HFFc6 (cell line): ENCODE measurements at regions not wholly inside any gene's neighbourhood (a gene's known extent, or its start where the extent isn't known, plus 50 kb on each side); places are given as distances from the start of the nearest gene placed in this dataset.
"Not testable (repeated sequence)": the region's sequence is repeated elsewhere in the genome, so short reads cannot be mapped to it uniquely, and the experiment has no call there.

Experiments used
- DNase-seq: peaks from one replicate; pipeline ENCODE4 v3.0.0-alpha.2; 2018
- H3K27ac Mint-ChIP-seq: 2 replicates; pipeline ENCODE4 v1.8.0; 2020; ENCODE audit warnings: mild to moderate bottlenecking, mixed read lengths
- H3K27me3 Mint-ChIP-seq: 2 replicates; pipeline ENCODE4 v1.8.0; 2021; ENCODE audit warnings: mild to moderate bottlenecking, moderate library complexity, mixed read lengths; ENCODE audit not compliant: insufficient read depth
- H3K36me3 Mint-ChIP-seq: 2 replicates; pipeline ENCODE4 v1.8.0; 2021; ENCODE audit warnings: low read depth, mixed read lengths
- H3K4me1 Mint-ChIP-seq: 2 replicates; pipeline ENCODE4 v1.8.0; 2020; ENCODE audit warnings: low read depth, mixed read lengths
- H3K4me3 Mint-ChIP-seq: 2 replicates; pipeline ENCODE4 v1.8.0; 2020; ENCODE audit warnings: mild to moderate bottlenecking, moderate library complexity, mixed read lengths
- H3K9me3 Mint-ChIP-seq: 2 replicates; pipeline ENCODE4 v1.8.0; 2020; ENCODE audit warnings: mild to moderate bottlenecking, mixed read lengths
- CTCF ChIP-seq: fragments of 200-600 bp; sonication (generic); IDR thresholded peaks from 2 replicates; pipeline ENCODE4 v1.5.0; 2021; ENCODE audit warnings: antibody characterized with exemption, mild to moderate bottlenecking

- peaks cover 1% of the 10 kb centered on the region; the same call in 1 of the 2 replicates for H3K27me3 Mint-ChIP-seq
- H3K4me3 Mint-ChIP-seq = no peak overlapping the region
- H3K36me3 Mint-ChIP-seq = peaks cover 4% of the 10 kb centered on the region; the same call in 1 of the 2 replicates
- no peak for TF ChIP-seq CTCF
- peaks cover 52% of the 10 kb centered on the region for H3K9me3 Mint-ChIP-seq
- no peak for DNase-seq
- H3K27ac Mint-ChIP-seq = no peak overlapping the region
- H3K4me1 Mint-ChIP-seq = no peaks in the 10 kb centered on the region
These were observed 390.0 kb upstream of the AUTS2 start for GRCh38 chr7:69208276-69208675.

GRCh38 chr7:69208848-69209247 lies 389.4 kb upstream of the AUTS2 start:
- Mint-ChIP-seq H3K27me3 (peaks cover 1% of the 10 kb centered on the region; the same call in 1 of the 2 replicates), H3K4me3 (no peak overlapping the region), H3K9me3 (peaks cover 52% of the 10 kb centered on the region), H3K36me3 (peaks cover 4% of the 10 kb centered on the region; the same call in 1 of the 2 replicates), H3K4me1 (no peaks in the 10 kb centered on the region), H3K27ac (no peak overlapping the region)
- no peak for DNase-seq
- TF ChIP-seq CTCF = no peak

GRCh38 chr7:69211336-69211735 lies 386.9 kb upstream of the AUTS2 start:
- no peak for TF ChIP-seq CTCF
- Mint-ChIP-seq H3K4me3 (no peak overlapping the region), H3K9me3 (peaks cover 40% of the 10 kb centered on the region)

GRCh38 chr7:69211739-69212138 lies 386.5 kb upstream of the AUTS2 start:
- no peak for TF ChIP-seq CTCF
- H3K4me3 Mint-ChIP-seq = no peak overlapping the region
- no peaks in the 10 kb centered on the region for H3K4me1 Mint-ChIP-seq
- peaks cover 36% of the 10 kb centered on the region for H3K9me3 Mint-ChIP-seq
- no peaks in the 10 kb centered on the region; the same call in 1 of the 2 replicates for H3K36me3 Mint-ChIP-seq
- H3K27ac Mint-ChIP-seq = no peak overlapping the region
- peaks cover 1% of the 10 kb centered on the region; the same call in 1 of the 2 replicates for H3K27me3 Mint-ChIP-seq
- DNase-seq = no peak

More at GRCh38 chr7:69211336-69211735, 386.9 kb upstream of the AUTS2 start:
- Mint-ChIP-seq H3K36me3 (no peaks in the 10 kb centered on the region; the same call in 1 of the 2 replicates), H3K27me3 (peaks cover 1% of the 10 kb centered on the region; the same call in 1 of the 2 replicates), H3K27ac (no peak overlapping the region), H3K4me1 (no peaks in the 10 kb centered on the region)
- DNase-seq = no peak

GRCh38 chr7:69213878-69214277 lies 384.4 kb upstream of the AUTS2 start:
- no peak overlapping the region for H3K27ac Mint-ChIP-seq
- DNase-seq = no peak
- H3K4me1 Mint-ChIP-seq = no peaks in the 10 kb centered on the region
- TF ChIP-seq CTCF = no peak
- H3K9me3 Mint-ChIP-seq = peaks cover 33% of the 10 kb centered on the region
- no peak overlapping the region for H3K4me3 Mint-ChIP-seq
- no peaks in the 10 kb centered on the region; the same call in 1 of the 2 replicates for H3K36me3 Mint-ChIP-seq
- H3K27me3 Mint-ChIP-seq = peaks cover 1% of the 10 kb centered on the region; the same call in 1 of the 2 replicates

GRCh38 chr7:69215516-69215915 lies 382.8 kb upstream of the AUTS2 start:
- H3K4me3 Mint-ChIP-seq, DNase-seq, H3K27me3 Mint-ChIP-seq, H3K36me3 Mint-ChIP-seq, H3K27ac Mint-ChIP-seq, H3K4me1 Mint-ChIP-seq: not testable (repeated sequence)
- H3K9me3 Mint-ChIP-seq = peaks cover 31% of the 10 kb centered on the region
